Esophagus muscularis mucosa (tissue), 4 donors: ENCODE measurements at regions not wholly inside any gene's neighbourhood (a gene's known extent, or its start where the extent isn't known, plus 50 kb on each side); places are given as distances from the start of the nearest gene placed in this dataset.

ENCODE experiments used
- DNase-seq: peaks from one replicate; pipeline ENCODE4 v3.0.0-alpha.2; 2017; ENCODE audit errors: extremely low spot score
- H3K27ac ChIP-seq, 4 donors: fragments of 200-600 bp; sonication (generic); replicated peaks in 1 of 4; 1 replicate in 3 of 4; 2 replicates in 1 of 4; pipeline ENCODE4 v1.5.1; 2016 to 2019; ENCODE audit warnings: mild to moderate bottlenecking in 1 of 4
- H3K27me3 ChIP-seq, 4 donors: fragments of 200-600 bp; sonication (generic); one replicate each; pipeline versions ENCODE4 v1.5.1 to v1.6.0; 2016 to 2019
- H3K36me3 ChIP-seq, 4 donors: fragments of 200-600 bp; sonication (generic); one replicate each; pipeline ENCODE4 v1.5.1; 2016 to 2019
- H3K4me1 ChIP-seq, 4 donors: fragments of 200-600 bp; sonication (generic); one replicate each; pipeline ENCODE4 v1.5.1; 2016 to 2019
- H3K4me3 ChIP-seq, 4 donors: fragments of 200-600 bp; sonication (generic); 1 replicate in 2 of 4; 2 replicates in 2 of 4; pipeline ENCODE4 v1.5.1; 2016 to 2019; ENCODE audit warnings: mild to moderate bottlenecking in 4 of 4, moderate library complexity in 1 of 4
- H3K9me3 ChIP-seq, 4 donors: fragments of 200-600 bp; sonication (generic); 1 replicate in 3 of 4; 2 replicates in 1 of 4; pipeline ENCODE4 v1.5.1; 2016 to 2019
- EP300 ChIP-seq: sonication (generic); formaldehyde crosslinking; IDR thresholded peaks from one replicate; pipeline ENCODE4 v1.6.1; 2017; ENCODE audit warnings: antibody characterized with exemption
- POLR2A ChIP-seq: fragments of 450-650 bp; IDR thresholded peaks from one replicate; pipeline ENCODE4 v1.6.1; 2017; ENCODE audit warnings: antibody characterized with exemption, moderate library complexity, mild to moderate bottlenecking, low read depth
- POLR2AphosphoS5 ChIP-seq, 2 donors: sonication (generic); formaldehyde crosslinking; IDR thresholded peaks; one replicate each; pipeline ENCODE4 v1.6.1; 2017; ENCODE audit warnings: antibody characterized with exemption in 2 of 2
- WGBS: methylation state at CpG from one replicate; pipeline ENCODE4 v1.1.5; 2018; 5-methylcytosine and 5-hydroxymethylcytosine counted together
- intact Hi-C: fragments of 100-400 bp; cut with DNase I; formaldehyde crosslinking; loops from one replicate; pipeline ENCODE4 v1.15.1; 2023
- TF ChIP-seq, protein P1 (sequence below), 3 experiments: fragments of 200-600 bp in 2 of 3; fragments of 450-650 bp in 1 of 3; sonication (generic) in 2 of 3; IDR thresholded peaks; one replicate each; pipeline ENCODE4 v1.5.1; 2017 to 2019; ENCODE audit warnings: antibody characterized with exemption in 3 of 3, mild to moderate bottlenecking in 2 of 3, moderate library complexity in 1 of 3

DNA sequence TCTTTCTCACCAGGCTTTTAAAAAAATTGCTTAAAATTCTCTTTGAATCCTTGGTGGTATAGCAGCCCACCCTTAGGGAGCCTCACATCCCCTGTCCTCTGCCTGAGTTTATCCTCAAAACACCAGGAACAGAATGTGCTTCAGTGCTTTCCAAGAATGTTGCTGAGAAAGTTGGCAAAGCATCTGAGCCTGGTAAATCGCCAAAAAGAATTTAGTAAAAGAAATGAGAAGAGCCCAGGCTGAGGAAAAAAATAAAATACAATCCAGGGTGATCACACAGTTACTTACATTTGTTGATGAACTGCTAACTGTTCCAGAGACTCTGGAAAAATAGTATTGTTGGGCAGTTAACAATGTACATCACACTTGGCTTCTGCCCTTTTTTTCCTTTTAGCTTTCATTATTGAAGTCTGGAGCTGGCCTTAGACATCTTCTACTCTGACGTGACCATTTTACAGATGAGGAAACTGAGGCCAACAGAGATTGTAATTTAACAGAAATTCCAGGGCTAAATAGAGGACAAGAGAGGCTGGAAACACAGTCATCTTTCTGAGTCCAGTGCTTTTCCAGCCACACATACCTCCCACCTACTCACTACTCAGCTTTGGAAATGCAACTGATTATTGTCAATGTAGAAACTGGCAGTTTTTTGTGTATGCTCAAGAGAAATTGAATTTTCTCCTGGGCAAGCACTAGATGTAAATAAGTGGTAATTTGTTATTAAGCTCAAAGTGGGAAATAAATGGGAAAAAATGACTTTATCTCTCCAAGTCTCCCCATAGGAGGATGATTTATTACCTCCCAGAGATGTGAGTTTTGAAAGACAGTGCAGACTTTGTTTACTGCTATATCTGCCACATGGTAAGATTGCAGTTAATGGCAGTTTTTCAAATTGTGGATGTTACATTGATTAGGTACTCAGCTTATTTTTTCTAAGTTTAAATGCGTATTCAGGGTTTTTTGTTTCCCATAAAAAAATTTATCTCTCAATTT is 86.7 kb upstream of the ALDH1A1 start:
- peak overlapping the region; percentile 87 to 91 (median 88) for H3K27ac ChIP-seq
- no peaks in the 10 kb centered on the region for H3K9me3 ChIP-seq
- TF ChIP-seq, protein P1, sequence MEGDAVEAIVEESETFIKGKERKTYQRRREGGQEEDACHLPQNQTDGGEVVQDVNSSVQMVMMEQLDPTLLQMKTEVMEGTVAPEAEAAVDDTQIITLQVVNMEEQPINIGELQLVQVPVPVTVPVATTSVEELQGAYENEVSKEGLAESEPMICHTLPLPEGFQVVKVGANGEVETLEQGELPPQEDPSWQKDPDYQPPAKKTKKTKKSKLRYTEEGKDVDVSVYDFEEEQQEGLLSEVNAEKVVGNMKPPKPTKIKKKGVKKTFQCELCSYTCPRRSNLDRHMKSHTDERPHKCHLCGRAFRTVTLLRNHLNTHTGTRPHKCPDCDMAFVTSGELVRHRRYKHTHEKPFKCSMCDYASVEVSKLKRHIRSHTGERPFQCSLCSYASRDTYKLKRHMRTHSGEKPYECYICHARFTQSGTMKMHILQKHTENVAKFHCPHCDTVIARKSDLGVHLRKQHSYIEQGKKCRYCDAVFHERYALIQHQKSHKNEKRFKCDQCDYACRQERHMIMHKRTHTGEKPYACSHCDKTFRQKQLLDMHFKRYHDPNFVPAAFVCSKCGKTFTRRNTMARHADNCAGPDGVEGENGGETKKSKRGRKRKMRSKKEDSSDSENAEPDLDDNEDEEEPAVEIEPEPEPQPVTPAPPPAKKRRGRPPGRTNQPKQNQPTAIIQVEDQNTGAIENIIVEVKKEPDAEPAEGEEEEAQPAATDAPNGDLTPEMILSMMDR (IDR thresholded peaks at IDR 0.05) = no peak
- TF ChIP-seq EP300 = peak; percentile 91
- peak; percentile 73 to 92 for TF ChIP-seq POLR2AphosphoS5 (IDR thresholded peaks at IDR 0.05)
- H3K4me1 ChIP-seq = peaks cover 5 to 45% (median 33%) of the 10 kb centered on the region in 4 donors
- peak overlapping the region in 3 of 4 donors; percentile 33 to 46 (median 36) for H3K4me3 ChIP-seq
- H3K27me3 ChIP-seq = no peaks in the 10 kb centered on the region
- 51% methylated on average over 3 of the region's 3 CpGs for WGBS
- DNase-seq = no peak
- intact Hi-C loops = loop anchor here (5.0 to 10.0 kb wide), 2 partner anchors 38 to 115 kb away; partner anchors contain the start of gene ANXA1
- no peaks in the 10 kb centered on the region for H3K36me3 ChIP-seq

DNA sequence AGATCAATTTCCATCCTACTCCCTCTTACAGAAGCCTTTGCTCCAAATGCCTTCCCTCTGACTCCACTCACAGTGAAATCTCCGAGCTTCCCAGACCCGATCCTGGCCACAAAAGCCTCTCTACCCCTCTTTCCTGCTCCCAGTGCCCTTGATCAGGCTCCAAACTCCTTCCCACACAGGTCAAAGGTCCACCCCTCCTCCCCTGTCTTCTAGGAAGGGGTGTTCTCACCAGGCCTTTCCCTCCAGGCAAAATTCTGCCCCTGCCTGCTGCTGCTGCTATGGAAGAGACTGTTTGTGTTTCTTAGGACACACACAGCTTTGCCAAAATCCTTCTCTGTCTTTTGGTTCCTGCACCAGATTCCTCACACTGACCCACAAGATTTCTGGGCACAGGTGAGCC is 85.8 kb upstream of the ALDH1A1 start:
- Histone ChIP-seq H3K27me3 (no peaks in the 10 kb centered on the region), H3K9me3 (no peaks in the 10 kb centered on the region), H3K27ac (peak overlapping the region; percentile 87 to 91 (median 88)), H3K4me1 (peaks cover 5 to 45% (median 33%) of the 10 kb centered on the region in 4 donors), H3K36me3 (no peaks in the 10 kb centered on the region), H3K4me3 (peak overlapping the region; percentile 20 to 46 (median 34))
- intact Hi-C loops = loop anchor here (10.0 kb wide), 1 partner anchor 116 kb away; the partner anchor contains the start of gene ANXA1
- TF ChIP-seq POLR2AphosphoS5 (IDR thresholded peaks at IDR 0.05) (peak; percentile 16 to 27), POLR2A (no peak), EP300 (no peak)
- TF ChIP-seq, protein P1 (IDR thresholded peaks at IDR 0.05) = no peak
- 18% methylated on average over 2 of the region's 2 CpGs for WGBS
- peak; percentile 94 for DNase-seq

DNA sequence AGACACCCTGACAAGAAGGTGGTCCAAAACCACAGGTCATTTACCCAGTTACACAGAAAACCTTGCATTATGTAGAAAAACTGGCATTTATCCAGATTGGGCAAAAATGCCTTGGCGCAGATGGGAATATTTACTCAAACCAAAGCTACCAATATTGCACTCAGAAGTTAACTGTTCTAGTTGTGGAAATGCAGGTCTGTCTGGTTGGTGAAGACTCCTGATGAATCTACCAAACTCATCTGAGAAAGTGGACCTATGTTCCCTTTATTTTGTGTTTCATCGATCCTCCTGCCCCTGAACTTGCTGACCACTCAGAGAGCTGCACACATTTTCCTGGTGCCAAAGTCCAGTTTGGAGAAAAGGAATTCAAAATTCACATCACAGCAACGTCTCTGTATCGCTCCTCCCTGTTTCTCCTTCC is 85.2 kb upstream of the ALDH1A1 start:
- H3K27ac ChIP-seq = peak overlapping the region; percentile 87 to 91 (median 88)
- H3K36me3 ChIP-seq = no peaks in the 10 kb centered on the region
- no peaks in the 10 kb centered on the region for H3K9me3 ChIP-seq
- H3K4me3 ChIP-seq = peak overlapping the region; percentile 20 to 46 (median 34)
- intact Hi-C loops = loop anchor here (10.0 kb wide), 1 partner anchor 117 kb away; the partner anchor contains the start of gene ANXA1
- WGBS = 56% methylated on average over 4 of the region's 4 CpGs
- H3K4me1 ChIP-seq = peaks cover 5 to 45% (median 33%) of the 10 kb centered on the region in 4 donors
- TF ChIP-seq, protein P1 (IDR thresholded peaks at IDR 0.05) = no peak
- TF ChIP-seq POLR2A = no peak
- no peak for TF ChIP-seq EP300
- TF ChIP-seq POLR2AphosphoS5 (IDR thresholded peaks at IDR 0.05) = no peak
- no peak for DNase-seq
- H3K27me3 ChIP-seq = no peaks in the 10 kb centered on the region

DNA sequence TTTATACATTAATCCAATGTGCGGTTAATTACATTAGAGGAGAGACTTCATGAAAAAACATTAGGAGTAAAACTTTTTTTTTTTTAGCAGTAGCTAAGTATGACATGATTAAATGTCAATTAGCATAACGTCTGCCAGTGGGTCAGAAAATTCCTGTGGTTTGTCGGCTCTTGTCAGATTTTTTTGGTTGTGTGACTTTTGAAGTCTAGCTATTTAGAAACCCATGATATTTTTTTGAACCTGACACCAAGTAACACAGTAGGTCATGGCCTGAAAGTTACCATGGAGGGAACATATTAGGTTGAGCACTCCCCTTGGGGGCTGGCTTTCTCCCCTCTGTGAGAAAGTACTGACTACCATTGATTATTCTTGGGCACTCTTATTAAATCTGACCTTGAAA is 84.8 kb upstream of the ALDH1A1 start:
- 57% methylated on average over 3 of the region's 3 CpGs for WGBS
- Histone ChIP-seq H3K27ac (peak overlapping the region; percentile 87 to 91 (median 88)), H3K4me1 (peaks cover 5 to 45% (median 33%) of the 10 kb centered on the region in 4 donors)

More for the DNA sequence above, 84.8 kb upstream of the ALDH1A1 start:
- TF ChIP-seq, protein P1 (IDR thresholded peaks at IDR 0.05) = no peak
- TF ChIP-seq POLR2A (no peak), EP300 (no peak), POLR2AphosphoS5 (IDR thresholded peaks at IDR 0.05) (no peak)
- no peak for DNase-seq
- H3K36me3 ChIP-seq = no peaks in the 10 kb centered on the region
- H3K9me3 ChIP-seq = no peaks in the 10 kb centered on the region
- intact Hi-C loops = loop anchor here (10.0 kb wide), 1 partner anchor 117 kb away; the partner anchor contains the start of gene ANXA1
- H3K27me3 ChIP-seq = no peaks in the 10 kb centered on the region
- peak overlapping the region in 2 of 4 donors; percentile 33 to 36 for H3K4me3 ChIP-seq
